AG08396 (cell line): ENCODE measurements at regions not wholly inside any gene's neighbourhood (a gene's known extent, or its start where the extent isn't known, plus 50 kb on each side); places are given as distances from the start of the nearest gene placed in this dataset.

Source experiments
- DNase-seq: peaks from one replicate; pipeline ENCODE4 v3.0.0; 2012; ENCODE audit warnings: low spot score, mixed read lengths

GRCh38 chr1:162966613-162967012, 102.5 kb upstream of the RGS4 start:
- no peak for DNase-seq

DNA sequence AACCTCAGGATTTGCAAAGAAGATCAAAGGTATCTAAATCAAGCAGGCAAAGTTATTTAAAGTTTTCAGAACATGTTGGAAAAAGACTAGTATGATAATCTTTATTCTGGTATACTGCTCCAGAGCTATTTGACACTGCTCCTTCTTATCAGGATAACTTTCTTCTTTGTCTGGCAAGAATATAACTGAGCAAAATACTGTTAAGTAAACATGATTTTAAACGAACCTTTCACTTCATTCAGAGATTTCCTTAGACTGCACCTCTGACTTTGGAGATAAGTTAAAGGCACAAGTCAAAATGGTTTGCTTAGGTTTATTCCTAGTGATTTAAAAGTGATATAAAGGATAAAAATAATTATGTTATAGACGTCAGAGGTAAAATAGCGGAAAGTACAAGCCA, 103.9 kb upstream of the CCDC190 start:
- no peak for DNase-seq

GRCh38 chr1:162956922-162957321, 95.9 kb upstream of the CCDC190 start:
- DNase-seq = peak; percentile 8

DNA sequence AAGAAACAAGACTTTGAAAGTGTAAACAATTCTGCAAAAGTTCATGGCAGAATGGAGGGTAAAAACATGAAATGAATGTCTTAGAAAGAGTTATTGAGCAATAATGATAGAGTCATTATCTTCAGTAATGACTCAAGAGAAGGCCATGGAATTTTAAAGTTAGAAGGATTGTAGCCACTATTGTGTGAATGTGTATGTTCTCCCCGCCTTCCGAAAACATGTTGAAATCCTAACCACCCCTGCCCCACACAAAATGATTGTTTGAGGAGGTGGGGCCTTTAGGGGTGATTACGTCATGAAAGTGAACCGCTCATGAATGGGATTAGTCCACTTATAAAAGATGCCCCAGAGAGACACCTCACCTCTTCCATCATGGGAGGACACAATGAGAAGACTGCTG, 93.8 kb upstream of the CCDC190 start:
- no peak for DNase-seq

- no peak for DNase-seq
Observed at GRCh38 chr1:162952956-162953355, 92.0 kb upstream of the CCDC190 start.

DNA sequence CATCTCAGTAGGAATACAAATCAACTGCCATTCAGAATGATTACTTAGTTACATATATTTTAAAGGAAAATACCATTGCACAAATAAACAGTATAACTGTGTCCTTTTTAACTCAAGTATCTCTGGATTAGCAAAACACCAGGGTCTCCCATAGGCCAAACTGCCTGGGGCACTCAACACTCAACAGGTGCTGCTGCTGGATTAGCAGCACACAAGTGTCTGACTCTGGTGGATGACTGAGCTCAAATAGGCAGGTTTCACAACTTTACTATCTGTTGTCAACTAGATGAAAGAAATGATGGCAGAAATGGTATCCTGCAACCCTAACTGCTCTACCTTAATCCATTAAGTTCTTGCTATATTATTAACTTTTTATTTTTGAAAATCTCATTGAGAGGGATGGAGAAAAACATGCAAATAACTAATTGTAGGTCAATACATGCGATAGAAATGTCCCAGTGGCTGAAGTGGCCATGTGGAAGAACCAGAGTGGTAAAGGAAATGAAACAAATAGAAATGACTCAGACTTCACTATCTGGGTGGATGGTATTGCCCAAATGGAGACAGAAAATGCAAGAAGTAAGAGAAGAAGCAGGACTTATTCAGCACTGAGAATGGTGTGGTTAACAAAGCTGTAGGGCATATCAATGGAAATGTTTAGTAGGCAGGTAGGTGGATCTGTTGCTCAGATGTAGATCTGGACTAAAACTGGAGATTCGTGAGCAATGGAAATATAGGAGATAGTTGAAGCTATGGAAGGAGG, 90.8 kb upstream of the CCDC190 start:
- no peak for DNase-seq

GRCh38 chr1:162950187-162950586, 89.2 kb upstream of the CCDC190 start:
- DNase-seq = no peak

DNA sequence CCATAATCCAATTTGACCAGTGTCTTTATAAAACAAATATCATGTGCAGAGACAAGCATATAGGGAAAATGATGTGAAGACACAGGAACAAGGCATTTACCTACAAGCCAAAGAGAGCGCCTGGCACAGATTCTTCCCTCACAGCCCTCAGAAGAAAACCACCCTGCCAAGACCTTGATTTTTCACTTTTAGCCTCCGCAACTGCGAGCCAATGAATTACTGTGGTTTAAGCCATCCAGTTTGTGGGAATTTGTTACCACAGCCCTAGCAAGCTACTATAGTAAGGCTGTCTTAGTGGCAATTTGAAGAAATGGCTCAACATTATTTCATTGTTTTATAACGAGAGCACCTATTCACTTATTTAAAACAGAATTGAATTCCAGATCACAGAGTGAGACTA, 85.7 kb upstream of the CCDC190 start:
- DNase-seq = no peak

GRCh38 chr1:162944974-162945674, 84.1 kb upstream of the CCDC190 start:
- no peak for DNase-seq

DNA sequence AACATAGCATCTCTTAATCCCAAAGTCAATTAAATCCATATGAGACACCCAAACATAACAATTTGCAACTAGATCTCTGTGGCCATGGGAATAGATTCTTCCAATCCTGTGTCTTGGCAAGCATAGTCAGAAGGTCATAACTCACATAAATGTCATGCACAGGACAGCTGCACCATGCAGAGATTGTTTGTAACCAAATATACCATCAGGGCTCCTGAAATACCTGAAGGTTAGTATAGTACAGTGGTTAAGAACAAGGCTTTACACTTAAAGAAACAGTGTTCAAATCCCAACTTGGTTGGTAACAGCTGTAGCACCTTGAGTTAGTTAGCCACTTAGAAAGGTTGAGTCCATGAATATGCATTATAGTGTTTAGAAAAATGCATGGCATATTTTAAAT, 82.6 kb upstream of the CCDC190 start:
- no peak for DNase-seq

DNA sequence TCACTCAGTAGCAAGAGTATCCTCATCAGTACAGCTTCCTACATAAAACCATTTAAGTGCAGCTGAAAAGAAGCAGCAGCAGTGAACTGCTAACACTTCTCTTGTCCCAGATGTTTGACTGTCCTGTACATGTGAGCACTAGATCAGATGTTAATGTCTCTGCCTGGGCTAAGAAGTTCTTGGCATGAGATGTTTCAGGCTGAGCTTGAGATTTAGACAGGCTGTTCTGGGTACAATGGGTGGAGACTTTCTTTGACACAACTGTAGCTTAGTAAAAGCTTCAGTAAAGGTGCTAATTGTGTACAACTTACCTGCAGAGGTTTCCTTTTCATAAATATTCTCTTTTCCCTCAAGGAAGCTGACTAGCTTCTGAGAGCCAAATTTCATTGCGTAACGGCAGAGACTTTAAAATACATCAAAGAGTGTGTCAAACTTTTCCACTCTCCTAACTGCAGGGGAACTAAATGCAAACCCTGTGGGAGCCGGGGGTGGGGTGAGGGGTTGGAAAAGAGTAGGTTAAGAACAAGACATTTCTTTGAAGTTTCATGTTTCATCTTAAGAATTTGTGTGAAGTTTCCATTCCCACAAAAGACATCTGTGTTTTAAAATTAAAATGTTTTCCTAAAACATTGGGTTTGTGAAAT, 82.1 kb upstream of the CCDC190 start:
- no peak for DNase-seq

DNA sequence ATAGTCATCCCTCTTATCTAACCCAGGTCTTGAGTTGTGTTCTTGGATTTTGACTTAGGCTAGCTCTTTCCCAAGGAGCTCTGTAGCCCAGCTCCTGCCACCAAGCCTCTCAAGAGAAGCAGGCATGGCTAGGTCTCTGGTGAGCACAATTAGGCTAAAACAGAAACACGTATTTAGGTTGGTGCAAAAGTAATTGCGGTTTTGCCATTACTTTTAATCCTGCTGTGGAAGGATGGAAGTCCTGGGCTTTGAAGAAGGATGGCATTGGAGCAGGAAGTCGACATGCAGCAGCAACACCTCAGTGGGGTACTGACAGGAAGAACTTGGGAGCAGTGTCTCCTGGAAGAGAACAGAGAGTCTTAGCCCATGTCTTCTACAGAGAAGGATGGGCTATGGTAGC, 80.0 kb upstream of the CCDC190 start:
- DNase-seq = no peak

GRCh38 chr1:162939035-162939434, 78.1 kb upstream of the CCDC190 start:
- DNase-seq = no peak

- no peak for DNase-seq
Observed at GRCh38 chr1:162937716-162938395, 76.9 kb upstream of the CCDC190 start.

GRCh38 chr1:162930976-162931560, 70.1 kb upstream of the CCDC190 start:
- no peak for DNase-seq

- no peak for DNase-seq
Observed at GRCh38 chr1:162930532-162930931, 69.6 kb upstream of the CCDC190 start.

DNA sequence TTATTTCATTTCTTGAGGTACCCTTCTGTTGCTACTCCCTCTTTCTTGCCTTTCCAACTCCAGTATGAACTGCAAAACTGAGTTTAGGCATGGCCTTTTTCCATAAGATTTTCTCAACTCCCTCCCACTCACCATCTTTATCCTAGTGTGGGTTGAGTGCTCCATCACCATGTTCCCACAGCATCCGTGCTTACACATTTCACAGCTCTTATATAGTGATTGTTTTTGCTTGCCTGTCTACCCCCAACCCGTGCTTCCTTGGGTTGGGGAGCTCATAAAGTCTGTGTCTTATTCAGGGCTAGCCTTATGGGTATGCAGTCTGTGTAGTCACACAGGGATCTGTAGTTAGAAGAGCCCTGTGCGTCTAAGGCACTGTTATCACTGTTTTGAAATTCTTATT, 68.2 kb upstream of the CCDC190 start:
- no peak for DNase-seq

DNA sequence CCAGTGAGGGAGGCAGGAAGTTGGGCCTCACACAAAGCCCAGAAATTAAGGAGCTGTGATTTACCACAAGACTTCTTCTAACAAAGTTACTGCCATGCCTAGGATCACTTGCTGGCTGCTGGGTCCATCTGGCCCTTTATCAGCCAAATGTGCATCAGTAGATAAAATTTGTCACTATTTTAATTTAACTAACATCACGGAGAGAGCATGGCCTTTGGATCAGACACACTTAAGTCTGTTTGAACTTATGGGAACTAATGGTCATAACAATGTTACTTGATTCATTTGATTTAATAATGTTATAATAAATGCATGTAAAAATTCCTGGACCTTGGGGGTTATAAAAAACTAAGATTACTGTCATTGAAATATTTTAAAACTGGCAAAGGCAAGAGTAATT, 67.2 kb upstream of the CCDC190 start:
- no peak for DNase-seq

- DNase-seq = no peak
Observed at GRCh38 chr1:162927421-162927820, 66.4 kb upstream of the CCDC190 start.

DNA sequence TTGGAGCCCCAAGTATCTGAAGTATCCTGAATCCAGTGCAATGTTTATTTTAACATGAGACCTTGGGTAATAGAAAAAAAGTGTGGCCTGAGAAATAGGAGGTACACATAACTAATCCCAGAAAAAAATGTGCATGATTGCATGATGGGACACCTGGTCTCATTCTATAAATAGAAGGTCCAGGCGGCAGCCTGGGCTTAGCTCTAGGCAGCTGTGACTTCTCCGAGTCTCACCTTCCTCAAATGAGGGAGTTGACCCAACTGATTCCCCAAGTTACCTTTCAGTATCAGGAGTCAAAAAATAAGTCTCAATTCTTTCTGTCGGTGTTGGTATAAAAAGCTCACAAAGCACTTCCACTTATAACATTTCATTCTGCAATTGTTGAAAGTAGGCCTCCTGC, 65.9 kb upstream of the CCDC190 start:
- no peak for DNase-seq

- no peak for DNase-seq
Observed at GRCh38 chr1:162924179-162924578, 63.2 kb upstream of the CCDC190 start.

- no peak for DNase-seq
Observed at GRCh38 chr1:162922201-162922600, 61.2 kb upstream of the CCDC190 start.
